Neural progenitor cell (in vitro differentiated cells): ENCODE measurements at regions not wholly inside any gene's neighbourhood (a gene's known extent, or its start where the extent isn't known, plus 50 kb on each side); places are given as distances from the start of the nearest gene placed in this dataset.

ENCODE experiments used
- CTCF ChIP-seq: fragments of 200-600 bp; sonication (generic); IDR thresholded peaks from 2 replicates; pipeline ENCODE4 v1.5.1; 2017; ENCODE audit warnings: antibody characterized with exemption, mild to moderate bottlenecking
- EZH2 ChIP-seq: fragments of 200-600 bp; sonication (generic); IDR thresholded peaks from 2 replicates; pipeline ENCODE4 v1.6.1; 2017; ENCODE audit warnings: antibody characterized with exemption, mild to moderate bottlenecking, moderate library complexity
- EZH2phosphoT487 ChIP-seq: fragments of 200-600 bp; sonication (generic); IDR thresholded peaks from 2 replicates; pipeline ENCODE4 v1.6.1; 2017; ENCODE audit warnings: antibody characterized with exemption

GRCh38 chr17:27368980-27369379 lies 75.1 kb downstream of the WSB1 start:
- TF ChIP-seq CTCF, result no peak
- TF ChIP-seq EZH2, result no peak
- TF ChIP-seq EZH2phosphoT487, result no peak
